ENCODE measurements at regions not wholly inside any gene's neighbourhood (a gene's known extent, or its start where the extent isn't known, plus 50 kb on each side); places are given as distances from the start of the nearest gene placed in this dataset.
"Not testable (repeated sequence)": the region's sequence is repeated elsewhere in the genome, so short reads cannot be mapped to it uniquely, and the experiment has no call there.

- DNase-seq (no peak), ATAC-seq (no peak)
- Histone ChIP-seq H3K4me1 (ENCODE audit: low read depth) (no peaks in the 10 kb centered on the region), H3K9me3 (no peaks in the 10 kb centered on the region), H3K36me3 (ENCODE audit: low read depth) (no peaks in the 10 kb centered on the region), H3K4me3 (no peak overlapping the region)
- intact Hi-C loops (cut with DNase I, micrococcal nuclease): loop anchor here in 1 of 2 donors (10.0 kb wide), 1 partner anchor 1079 kb away; no protein-coding TSS in a partner anchor
- no peak for TF ChIP-seq CTCF (IDR thresholded peaks at IDR 0.05)
Measured at GRCh38 chr1:219413536-219413935, 199.4 kb downstream of the ZC3H11B start.

- H3K9me3 ChIP-seq: no peaks in the 10 kb centered on the region
- TF ChIP-seq CTCF (IDR thresholded peaks at IDR 0.05): no peak
- H3K4me1 ChIP-seq (ENCODE audit: low read depth): no peaks in the 10 kb centered on the region
- no peak overlapping the region for H3K4me3 ChIP-seq
- H3K36me3 ChIP-seq (ENCODE audit: low read depth): no peaks in the 10 kb centered on the region
- ATAC-seq (no peak), DNase-seq (no peak)
- intact Hi-C loops (cut with DNase I, micrococcal nuclease): loop anchor here in 1 of 2 donors (10.0 kb wide), 1 partner anchor 1078 kb away; no protein-coding TSS in a partner anchor
Measured at GRCh38 chr1:219412772-219413171, 200.1 kb downstream of the ZC3H11B start.

GRCh38 chr1:219410721-219411120 is 202.2 kb downstream of the ZC3H11B start:
- H3K4me1 ChIP-seq (ENCODE audit: low read depth); H3K4me3 ChIP-seq; ATAC-seq; DNase-seq; H3K36me3 ChIP-seq (ENCODE audit: low read depth); H3K9me3 ChIP-seq: not testable (repeated sequence)
- intact Hi-C loops (cut with DNase I, micrococcal nuclease): loop anchor here in 1 of 2 donors (10.0 kb wide), 1 partner anchor 1076 kb away; no protein-coding TSS in a partner anchor

- Histone ChIP-seq H3K36me3 (ENCODE audit: low read depth) (no peaks in the 10 kb centered on the region), H3K4me3 (no peak overlapping the region), H3K9me3 (no peaks in the 10 kb centered on the region), H3K4me1 (ENCODE audit: low read depth) (no peaks in the 10 kb centered on the region)
- TF ChIP-seq CTCF (IDR thresholded peaks at IDR 0.05): no peak
- intact Hi-C loops (cut with DNase I, micrococcal nuclease): no loop called here
- ATAC-seq (no peak), DNase-seq (no peak)
Measured at GRCh38 chr1:219405531-219406331, 207.2 kb downstream of the ZC3H11B start.

GRCh38 chr1:219404629-219405028 is 208.3 kb downstream of the ZC3H11B start:
- no peak overlapping the region for H3K4me3 ChIP-seq
- ATAC-seq (no peak), DNase-seq (no peak)
- H3K4me1 ChIP-seq (ENCODE audit: low read depth): no peaks in the 10 kb centered on the region
- no peak for TF ChIP-seq CTCF (IDR thresholded peaks at IDR 0.05)
- H3K9me3 ChIP-seq: no peaks in the 10 kb centered on the region
- intact Hi-C loops (cut with DNase I, micrococcal nuclease): no loop called here
- no peaks in the 10 kb centered on the region for H3K36me3 ChIP-seq (ENCODE audit: low read depth)

- Histone ChIP-seq H3K9me3 (no peaks in the 10 kb centered on the region), H3K36me3 (ENCODE audit: low read depth) (no peaks in the 10 kb centered on the region), H3K4me1 (ENCODE audit: low read depth) (no peaks in the 10 kb centered on the region), H3K4me3 (no peak overlapping the region)
- no peak for ATAC-seq
- TF ChIP-seq CTCF (IDR thresholded peaks at IDR 0.05): no peak
- intact Hi-C loops (cut with DNase I, micrococcal nuclease): no loop called here
- DNase-seq: no peak
Measured at GRCh38 chr1:219402925-219403324, 210.0 kb downstream of the ZC3H11B start.

All from mucosa of descending colon (tissue), 3 donors.